ENCODE measurements at regions not wholly inside any gene's neighbourhood (a gene's known extent, or its start where the extent isn't known, plus 50 kb on each side); places are given as distances from the start of the nearest gene placed in this dataset.

DNA sequence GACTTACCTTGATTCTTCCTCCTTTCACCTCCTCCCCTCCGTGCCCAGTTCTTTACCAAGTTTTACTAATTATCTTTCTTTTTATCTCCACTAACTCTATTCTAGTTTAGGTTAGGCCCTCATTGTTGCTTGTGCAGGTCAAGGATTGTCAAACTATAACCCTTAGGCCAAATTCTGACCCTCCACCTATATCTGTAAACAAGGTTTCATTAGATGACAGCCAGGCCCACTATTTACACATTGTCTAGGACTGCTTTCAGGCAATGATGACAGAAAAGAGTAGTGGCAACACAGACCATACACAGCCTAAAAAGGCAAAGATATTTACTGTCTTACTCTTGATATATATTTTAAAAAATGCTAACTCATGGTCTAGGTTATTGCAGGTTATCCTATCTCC, 212.0 kb downstream of the RAD51AP2 start:
- Histone ChIP-seq H3K27ac (no peak overlapping the region), H3K36me3 (replicated peaks) (no peaks in the 10 kb centered on the region), H3K4me3 (ENCODE audit: low read depth, low read length) (no peak overlapping the region), H3K27me3 (replicated peaks) (no peaks in the 10 kb centered on the region)
- in situ Hi-C loops (cut with HindIII; ENCODE audit: low pct_ligation_motif_present, low sequenced_read_pairs): no loop called here
- no peak for DNase-seq
- TF ChIP-seq, protein P1, sequence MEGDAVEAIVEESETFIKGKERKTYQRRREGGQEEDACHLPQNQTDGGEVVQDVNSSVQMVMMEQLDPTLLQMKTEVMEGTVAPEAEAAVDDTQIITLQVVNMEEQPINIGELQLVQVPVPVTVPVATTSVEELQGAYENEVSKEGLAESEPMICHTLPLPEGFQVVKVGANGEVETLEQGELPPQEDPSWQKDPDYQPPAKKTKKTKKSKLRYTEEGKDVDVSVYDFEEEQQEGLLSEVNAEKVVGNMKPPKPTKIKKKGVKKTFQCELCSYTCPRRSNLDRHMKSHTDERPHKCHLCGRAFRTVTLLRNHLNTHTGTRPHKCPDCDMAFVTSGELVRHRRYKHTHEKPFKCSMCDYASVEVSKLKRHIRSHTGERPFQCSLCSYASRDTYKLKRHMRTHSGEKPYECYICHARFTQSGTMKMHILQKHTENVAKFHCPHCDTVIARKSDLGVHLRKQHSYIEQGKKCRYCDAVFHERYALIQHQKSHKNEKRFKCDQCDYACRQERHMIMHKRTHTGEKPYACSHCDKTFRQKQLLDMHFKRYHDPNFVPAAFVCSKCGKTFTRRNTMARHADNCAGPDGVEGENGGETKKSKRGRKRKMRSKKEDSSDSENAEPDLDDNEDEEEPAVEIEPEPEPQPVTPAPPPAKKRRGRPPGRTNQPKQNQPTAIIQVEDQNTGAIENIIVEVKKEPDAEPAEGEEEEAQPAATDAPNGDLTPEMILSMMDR (IDR thresholded peaks at IDR 0.05; ENCODE audit: low read depth, low read length, missing control alignments): no peak

DNA sequence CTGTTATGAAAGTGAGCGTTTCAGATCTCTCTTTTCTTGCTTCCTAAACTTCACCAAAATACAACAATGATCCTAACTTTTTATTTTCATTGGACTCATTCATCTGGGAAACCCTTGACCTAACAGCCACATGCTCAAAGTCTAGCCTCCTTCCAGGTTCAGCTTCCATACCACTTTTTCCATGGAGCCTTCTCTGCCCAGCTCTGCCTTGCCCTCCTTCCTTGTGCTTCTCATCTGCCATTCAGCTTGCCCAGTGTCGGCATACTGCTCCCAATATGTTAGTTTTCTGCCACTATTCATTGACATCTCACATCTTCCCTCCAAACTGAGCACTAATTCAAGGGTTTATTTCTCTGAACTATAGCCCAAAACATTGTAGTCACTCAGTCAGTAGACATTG, 214.7 kb downstream of the RAD51AP2 start:
- peak; percentile 34 for DNase-seq
- Histone ChIP-seq H3K36me3 (replicated peaks) (no peaks in the 10 kb centered on the region), H3K27ac (peak overlapping the region; percentile 53), H3K4me3 (ENCODE audit: low read depth, low read length) (no peak overlapping the region), H3K27me3 (replicated peaks) (no peaks in the 10 kb centered on the region)
- TF ChIP-seq, protein P1 (IDR thresholded peaks at IDR 0.05; ENCODE audit: low read depth, low read length, missing control alignments): no peak
- in situ Hi-C loops (cut with HindIII; ENCODE audit: low pct_ligation_motif_present, low sequenced_read_pairs): no loop called here

DNA sequence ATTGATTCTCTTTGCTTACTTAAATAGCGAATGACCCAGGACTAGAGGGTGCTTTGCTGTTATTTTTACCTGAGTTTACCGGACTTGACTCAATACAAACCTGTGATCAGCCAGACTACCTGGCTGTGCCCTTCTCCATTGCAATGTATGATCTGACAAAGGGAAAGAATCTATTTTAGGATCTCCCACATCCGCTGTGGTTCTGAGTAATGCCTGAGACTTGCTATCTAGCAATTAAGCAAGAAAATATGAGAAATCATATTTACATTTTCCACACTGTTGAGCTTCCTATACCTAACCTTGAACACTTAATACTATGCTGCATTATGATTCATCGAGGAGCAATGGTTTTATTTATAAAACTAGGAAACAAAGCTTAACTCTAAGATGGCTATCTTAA, 215.2 kb downstream of the RAD51AP2 start:
- Histone ChIP-seq H3K27me3 (replicated peaks) (no peaks in the 10 kb centered on the region), H3K27ac (peak overlapping the region; percentile 53), H3K36me3 (replicated peaks) (no peaks in the 10 kb centered on the region), H3K4me3 (ENCODE audit: low read depth, low read length) (no peak overlapping the region)
- in situ Hi-C loops (cut with HindIII; ENCODE audit: low pct_ligation_motif_present, low sequenced_read_pairs): no loop called here
- TF ChIP-seq, protein P1 (IDR thresholded peaks at IDR 0.05; ENCODE audit: low read depth, low read length, missing control alignments): no peak
- DNase-seq: peak; percentile 64

DNA sequence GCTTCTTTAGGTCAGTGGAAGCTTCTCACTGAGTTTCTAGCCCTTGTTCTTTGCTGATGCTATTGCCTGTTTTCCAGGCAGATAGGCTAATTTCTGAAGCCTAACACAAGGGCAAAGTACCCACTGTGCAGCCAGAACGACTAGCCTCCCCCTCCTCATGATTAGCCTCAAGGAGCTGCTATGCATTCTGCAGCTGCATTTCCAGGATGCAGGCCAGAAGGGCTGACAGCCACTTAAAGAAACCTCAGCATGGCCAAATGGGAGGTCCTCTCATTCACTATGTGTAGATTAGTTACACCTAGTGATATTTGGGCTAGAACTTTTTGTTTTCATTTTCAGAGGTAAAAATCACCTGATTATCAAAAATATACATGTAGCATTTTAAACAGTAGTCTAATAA, 216.0 kb downstream of the RAD51AP2 start:
- TF ChIP-seq, protein P1 (IDR thresholded peaks at IDR 0.05; ENCODE audit: low read depth, low read length, missing control alignments): no peak
- no peak for DNase-seq

DNA sequence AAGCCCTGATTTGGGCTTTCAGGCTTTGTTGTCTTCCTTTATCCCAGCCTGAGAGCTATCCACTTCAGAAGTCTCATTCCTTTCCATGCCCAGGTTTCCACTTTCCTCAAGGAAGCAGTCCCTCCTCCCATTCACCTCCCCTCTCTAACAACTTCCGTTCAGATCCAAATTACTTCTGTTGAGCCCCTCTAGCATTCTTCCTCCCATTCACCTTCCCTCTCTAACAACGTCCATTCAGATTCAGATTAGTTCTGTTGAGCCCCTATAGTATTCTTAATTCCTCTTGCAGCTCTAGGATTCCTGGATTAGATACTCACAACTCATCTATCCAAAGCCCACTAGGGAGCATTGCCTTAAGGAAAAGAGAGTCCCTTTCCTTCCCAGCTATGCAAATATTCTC, 216.8 kb downstream of the RAD51AP2 start:
- H3K36me3 ChIP-seq (replicated peaks): no peaks in the 10 kb centered on the region
- no peaks in the 10 kb centered on the region for H3K27me3 ChIP-seq (replicated peaks)
- in situ Hi-C loops (cut with HindIII; ENCODE audit: low pct_ligation_motif_present, low sequenced_read_pairs): no loop called here
- H3K27ac ChIP-seq: no peak overlapping the region
- TF ChIP-seq, protein P1 (IDR thresholded peaks at IDR 0.05; ENCODE audit: low read depth, low read length, missing control alignments): no peak
- no peak for DNase-seq
- no peak overlapping the region for H3K4me3 ChIP-seq (ENCODE audit: low read depth, low read length)

More for the DNA sequence above, 216.0 kb downstream of the RAD51AP2 start:
- Histone ChIP-seq H3K27me3 (replicated peaks) (no peaks in the 10 kb centered on the region), H3K36me3 (replicated peaks) (no peaks in the 10 kb centered on the region), H3K4me3 (ENCODE audit: low read depth, low read length) (no peak overlapping the region), H3K27ac (no peak overlapping the region)
- in situ Hi-C loops (cut with HindIII; ENCODE audit: low pct_ligation_motif_present, low sequenced_read_pairs): no loop called here

DNA sequence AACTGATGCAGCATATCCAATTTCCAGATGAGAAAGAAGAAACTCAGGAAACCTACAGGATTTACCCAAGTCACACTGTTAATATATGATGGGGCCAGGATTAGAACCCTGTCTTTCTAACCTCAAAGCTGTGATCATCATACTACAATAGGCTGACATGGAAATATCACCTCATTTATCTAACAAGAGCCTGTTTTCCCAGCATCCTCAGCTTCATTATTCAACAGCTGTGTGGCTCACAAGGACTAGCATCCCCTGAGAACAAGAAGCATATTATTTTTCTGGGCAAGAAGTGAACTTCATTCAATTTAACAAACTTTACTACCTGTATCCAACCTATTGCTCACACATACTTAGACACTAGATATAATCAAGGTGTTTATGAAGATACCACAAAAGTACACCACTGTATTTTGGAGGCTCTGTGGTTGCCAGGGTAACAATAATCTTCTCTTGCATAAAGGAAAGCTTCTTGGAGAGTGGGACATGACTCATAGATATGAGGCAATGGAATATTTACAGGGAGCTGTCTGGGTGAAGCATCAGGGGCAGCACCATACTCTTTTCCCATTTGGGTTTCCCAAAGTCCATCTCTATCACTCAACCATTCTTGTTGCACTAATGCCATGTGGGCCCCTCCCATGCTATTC, 218.2 kb downstream of the RAD51AP2 start:
- in situ Hi-C loops (cut with HindIII; ENCODE audit: low pct_ligation_motif_present, low sequenced_read_pairs): no loop called here
- TF ChIP-seq, protein P1 (IDR thresholded peaks at IDR 0.05; ENCODE audit: low read depth, low read length, missing control alignments): no peak
- Histone ChIP-seq H3K4me3 (ENCODE audit: low read depth, low read length) (no peak overlapping the region), H3K27me3 (replicated peaks) (no peaks in the 10 kb centered on the region), H3K27ac (peak overlapping the region; percentile 54), H3K36me3 (replicated peaks) (no peaks in the 10 kb centered on the region)
- peak; percentile 90 for DNase-seq

Data from brain microvascular endothelial cell (primary cell).